ENCODE measurements at regions not wholly inside any gene's neighbourhood (a gene's known extent, or its start where the extent isn't known, plus 50 kb on each side); places are given as distances from the start of the nearest gene placed in this dataset.
"Not testable (repeated sequence)": the region's sequence is repeated elsewhere in the genome, so short reads cannot be mapped to it uniquely, and the experiment has no call there.

- DNase-seq: no peak
- CTCF ChIA-PET: interaction anchor here (0.6 to 1.7 kb wide), 2 partner anchors 111 to 178 kb away, joined by 3 to 6 read pairs; no protein-coding TSS in a partner anchor
- no peaks in the 10 kb centered on the region for H3K27me3 Mint-ChIP-seq
- H3K9me3 Mint-ChIP-seq: no peaks in the 10 kb centered on the region
- H3K4me1 Mint-ChIP-seq: peaks cover 82% of the 10 kb centered on the region
- peak overlapping the region; percentile 95 for H3K27ac Mint-ChIP-seq
- H3K36me3 Mint-ChIP-seq: peaks cover 2% of the 10 kb centered on the region
- H3K4me3 Mint-ChIP-seq: peak overlapping the region; percentile 17
These were observed 202.5 kb downstream of the BCAS1 start for GRCh38 chr20:53867741-53868351.

- peaks cover 2% of the 10 kb centered on the region for H3K36me3 Mint-ChIP-seq
- CTCF ChIA-PET: interaction anchor here (0.7 to 3.9 kb wide), 5 partner anchors 111 to 255 kb away, joined by 3 to 11 read pairs (median 3); no protein-coding TSS in a partner anchor
- DNase-seq: no peak
- H3K4me1 Mint-ChIP-seq: peaks cover 75% of the 10 kb centered on the region
- peak overlapping the region; percentile 13 for H3K4me3 Mint-ChIP-seq
- no peaks in the 10 kb centered on the region for H3K9me3 Mint-ChIP-seq
- peak overlapping the region; percentile 95 for H3K27ac Mint-ChIP-seq
- H3K27me3 Mint-ChIP-seq: no peaks in the 10 kb centered on the region
These were observed 203.3 kb downstream of the BCAS1 start for GRCh38 chr20:53866794-53867740.

GRCh38 chr20:53865901-53866793 lies 204.2 kb downstream of the BCAS1 start:
- Mint-ChIP-seq H3K27ac (peak overlapping the region; percentile 95), H3K9me3 (no peaks in the 10 kb centered on the region), H3K27me3 (no peaks in the 10 kb centered on the region), H3K4me1 (peaks cover 65% of the 10 kb centered on the region), H3K36me3 (no peaks in the 10 kb centered on the region), H3K4me3 (peak overlapping the region; percentile 13)
- DNase-seq: no peak
- CTCF ChIA-PET: interaction anchor here (0.7 to 3.9 kb wide), 10 partner anchors 10 to 254 kb away, joined by 3 to 11 read pairs (median 4); no protein-coding TSS in a partner anchor

GRCh38 chr20:53864765-53865683 lies 205.4 kb downstream of the BCAS1 start:
- not testable (repeated sequence) for H3K27me3 Mint-ChIP-seq, H3K9me3 Mint-ChIP-seq, DNase-seq, H3K36me3 Mint-ChIP-seq, H3K4me3 Mint-ChIP-seq
- CTCF ChIA-PET: interaction anchor here (1.3 to 3.9 kb wide), 5 partner anchors 9 to 110 kb away, joined by 3 to 11 read pairs (median 7); no protein-coding TSS in a partner anchor
- H3K4me1 Mint-ChIP-seq: peaks cover 56% of the 10 kb centered on the region
- H3K27ac Mint-ChIP-seq: peak overlapping the region; percentile 95

- Mint-ChIP-seq H3K4me1 (peaks cover 47% of the 10 kb centered on the region), H3K27ac (peak overlapping the region; percentile 25)
- not testable (repeated sequence) for DNase-seq, H3K9me3 Mint-ChIP-seq, H3K4me3 Mint-ChIP-seq, H3K36me3 Mint-ChIP-seq, H3K27me3 Mint-ChIP-seq
- CTCF ChIA-PET: interaction anchor here (1.7 to 3.9 kb wide), 2 partner anchors 18 to 109 kb away, joined by 4 to 11 read pairs; no protein-coding TSS in a partner anchor
These were observed 206.3 kb downstream of the BCAS1 start for GRCh38 chr20:53863923-53864641.

GRCh38 chr20:53863535-53863922 lies 206.9 kb downstream of the BCAS1 start:
- CTCF ChIA-PET: interaction anchor here (3.9 kb wide), 1 partner anchor 109 kb away, joined by 11 read pairs; no protein-coding TSS in a partner anchor
- not testable (repeated sequence) for H3K4me3 Mint-ChIP-seq, H3K27ac Mint-ChIP-seq, H3K27me3 Mint-ChIP-seq, H3K36me3 Mint-ChIP-seq, H3K9me3 Mint-ChIP-seq, DNase-seq
- H3K4me1 Mint-ChIP-seq: peaks cover 47% of the 10 kb centered on the region

- not testable (repeated sequence) for H3K9me3 Mint-ChIP-seq, H3K4me3 Mint-ChIP-seq, H3K36me3 Mint-ChIP-seq, H3K27me3 Mint-ChIP-seq, H3K27ac Mint-ChIP-seq, DNase-seq
- peaks cover 47% of the 10 kb centered on the region for H3K4me1 Mint-ChIP-seq
- CTCF ChIA-PET: interaction anchor here (3.9 kb wide), 1 partner anchor 108 kb away, joined by 11 read pairs; no protein-coding TSS in a partner anchor
These were observed 207.4 kb downstream of the BCAS1 start for GRCh38 chr20:53863039-53863438.

GRCh38 chr20:53862490-53862889 lies 207.9 kb downstream of the BCAS1 start:
- H3K9me3 Mint-ChIP-seq, DNase-seq, CTCF ChIA-PET, H3K36me3 Mint-ChIP-seq, H3K27me3 Mint-ChIP-seq, H3K27ac Mint-ChIP-seq, H3K4me3 Mint-ChIP-seq: not testable (repeated sequence)
- H3K4me1 Mint-ChIP-seq: peaks cover 47% of the 10 kb centered on the region

- DNase-seq, H3K4me3 Mint-ChIP-seq, H3K27ac Mint-ChIP-seq, H3K27me3 Mint-ChIP-seq, CTCF ChIA-PET, H3K36me3 Mint-ChIP-seq, H3K9me3 Mint-ChIP-seq: not testable (repeated sequence)
- peaks cover 47% of the 10 kb centered on the region for H3K4me1 Mint-ChIP-seq
These were observed 208.3 kb downstream of the BCAS1 start for GRCh38 chr20:53862136-53862397.

- Mint-ChIP-seq H3K36me3 (peaks cover 2% of the 10 kb centered on the region), H3K27ac (no peak overlapping the region), H3K4me3 (no peak overlapping the region), H3K4me1 (peaks cover 43% of the 10 kb centered on the region), H3K9me3 (no peaks in the 10 kb centered on the region), H3K27me3 (no peaks in the 10 kb centered on the region)
- CTCF ChIA-PET: interaction anchor here (1.0 kb wide), 1 partner anchor 12 kb away, joined by 3 read pairs; no protein-coding TSS in a partner anchor
- no peak for DNase-seq
These were observed 210.7 kb downstream of the BCAS1 start for GRCh38 chr20:53859684-53860083.

- H3K4me3 Mint-ChIP-seq, H3K9me3 Mint-ChIP-seq, H3K36me3 Mint-ChIP-seq, CTCF ChIA-PET, H3K27ac Mint-ChIP-seq, H3K27me3 Mint-ChIP-seq, DNase-seq: not testable (repeated sequence)
- H3K4me1 Mint-ChIP-seq: peaks cover 37% of the 10 kb centered on the region
These were observed 211.4 kb downstream of the BCAS1 start for GRCh38 chr20:53859009-53859408.

GRCh38 chr20:53858516-53858915 lies 211.9 kb downstream of the BCAS1 start:
- H3K36me3 Mint-ChIP-seq, H3K27ac Mint-ChIP-seq, CTCF ChIA-PET, H3K4me3 Mint-ChIP-seq, H3K27me3 Mint-ChIP-seq, H3K9me3 Mint-ChIP-seq, DNase-seq: not testable (repeated sequence)
- peaks cover 32% of the 10 kb centered on the region for H3K4me1 Mint-ChIP-seq

Measured in activated naive CD4-positive, alpha-beta T cell treated with anti-CD3 and anti-CD28 coated beads, Interleukin-2, amount 10 ng/mL, durations not matched to agents 7 days and 5 days (primary cell).